Cerebellar cortex (tissue), 1 donor: ENCODE measurements at regions not wholly inside any gene's neighbourhood (a gene's known extent, or its start where the extent isn't known, plus 50 kb on each side); places are given as distances from the start of the nearest gene placed in this dataset.
A peak's percentile ranks its signal among the peaks of the same experiment; 100 is the strongest.
"Not testable (repeated sequence)": the region's sequence is repeated elsewhere in the genome, so short reads cannot be mapped to it uniquely, and the experiment has no call there.

Experiments used
- DNase-seq: peaks from one replicate; pipeline ENCODE4 v3.0.0-alpha.2; 2015; ENCODE audit warnings: low spot score

DNA sequence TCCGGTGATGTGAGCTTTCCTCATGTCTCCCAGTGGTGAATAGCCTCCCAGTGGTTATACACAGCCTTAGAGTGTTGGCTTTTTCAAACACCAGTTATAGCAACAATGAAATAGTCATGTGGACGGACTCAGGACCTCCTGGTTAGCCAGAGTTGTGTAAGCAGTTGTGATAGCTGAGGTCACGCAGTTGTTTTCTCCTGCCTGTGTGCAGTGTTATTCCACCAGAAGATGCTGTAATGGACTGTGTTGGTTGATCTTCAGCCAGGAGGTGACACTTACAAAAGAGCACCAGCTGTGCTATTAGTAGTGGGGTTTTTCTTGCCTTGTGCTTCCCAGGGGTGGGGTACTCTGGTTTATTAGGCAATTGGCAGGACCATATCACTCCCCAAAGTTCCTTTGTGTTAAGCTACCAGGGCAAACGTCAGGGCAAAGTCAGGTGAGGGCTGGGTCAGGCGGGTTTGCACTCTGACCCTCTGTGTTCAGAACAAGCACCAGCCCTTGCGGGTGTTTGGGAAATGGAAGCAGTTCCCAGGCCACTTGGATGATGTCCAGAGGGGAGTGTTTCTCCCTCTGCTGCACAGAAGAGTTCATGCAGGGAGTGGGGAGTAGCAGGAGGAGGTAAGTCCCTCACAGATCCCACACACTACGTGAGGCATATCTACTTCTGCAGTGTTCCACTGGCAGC, 252.6 kb downstream of the TMEM47 start:
- no peak for DNase-seq

DNA sequence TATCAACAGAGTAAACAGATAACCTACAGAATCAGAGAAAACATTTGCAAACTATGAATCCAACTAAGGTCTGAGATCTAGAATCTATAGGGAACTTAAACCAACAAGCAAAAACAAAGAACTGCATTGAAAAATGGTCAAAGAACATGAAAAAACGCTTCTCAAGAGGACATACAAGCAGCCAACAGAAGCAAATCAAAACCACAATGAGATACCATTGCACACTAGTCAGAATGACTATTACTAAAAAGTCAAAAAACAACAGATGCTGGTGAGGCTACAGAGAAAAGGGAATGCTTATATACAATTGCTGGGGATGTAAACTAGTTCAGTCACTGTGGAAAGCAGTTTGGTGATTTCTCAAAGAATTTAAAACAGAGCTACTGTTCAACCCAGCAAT, 255.7 kb downstream of the TMEM47 start:
- DNase-seq = no peak

DNA sequence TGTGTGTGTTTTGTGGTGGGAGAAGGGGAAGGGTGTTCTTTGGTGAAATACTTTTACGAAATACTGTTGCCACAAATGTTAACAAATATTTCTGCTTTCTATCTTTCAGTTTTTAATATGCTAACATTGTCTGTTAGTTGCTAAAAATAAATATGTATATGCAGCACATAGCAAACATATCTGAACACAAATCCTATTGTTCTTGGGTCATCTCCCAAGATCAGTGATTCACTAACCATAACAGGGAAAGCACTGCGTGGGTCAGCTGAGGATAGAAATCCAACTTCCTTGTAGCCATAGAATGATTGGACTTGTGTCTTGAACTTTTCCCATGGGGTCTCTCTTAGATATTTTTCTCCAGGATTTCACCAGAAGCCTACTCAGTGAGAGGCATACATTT, 250.3 kb upstream of the FAM47A start:
- no peak for DNase-seq

DNA sequence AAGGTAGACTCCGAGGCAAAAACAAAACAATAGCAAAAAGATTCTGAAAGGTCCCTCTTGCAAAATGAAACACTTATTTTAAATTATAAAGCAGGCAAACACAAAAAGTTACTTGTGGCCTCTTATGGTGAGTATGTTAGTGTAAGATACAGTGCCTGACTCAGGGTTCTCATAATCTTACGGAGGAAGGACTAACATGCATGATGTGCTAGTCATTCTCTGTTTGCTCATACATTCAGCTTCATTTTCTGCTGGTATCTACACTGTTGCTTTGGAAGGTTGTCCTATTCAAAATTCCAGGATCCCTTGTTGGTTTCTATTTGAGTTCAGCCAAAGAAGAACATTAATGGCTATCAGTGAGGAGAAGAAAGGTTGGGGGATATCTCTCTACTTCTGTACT, 249.1 kb upstream of the FAM47A start:
- DNase-seq = no peak

DNA sequence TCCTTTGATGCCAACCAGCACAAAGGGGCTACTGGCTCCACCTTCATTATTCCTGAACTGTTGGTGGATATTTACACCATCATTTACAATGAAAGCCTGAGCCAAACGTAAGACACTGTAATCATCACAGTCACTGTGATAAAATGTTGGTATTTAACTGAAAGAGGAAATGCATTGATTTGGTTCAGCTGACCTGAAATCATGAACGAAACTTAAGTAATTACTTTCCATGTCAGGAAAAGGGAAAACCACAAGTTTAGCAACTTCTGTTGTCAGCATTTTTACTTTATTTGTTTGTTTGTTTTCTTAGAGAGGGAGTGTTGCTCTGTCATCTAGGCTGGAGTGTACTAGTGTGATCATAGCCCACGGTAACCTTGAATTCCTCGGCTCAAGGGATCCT, 247.8 kb upstream of the FAM47A start:
- no peak for DNase-seq

DNA sequence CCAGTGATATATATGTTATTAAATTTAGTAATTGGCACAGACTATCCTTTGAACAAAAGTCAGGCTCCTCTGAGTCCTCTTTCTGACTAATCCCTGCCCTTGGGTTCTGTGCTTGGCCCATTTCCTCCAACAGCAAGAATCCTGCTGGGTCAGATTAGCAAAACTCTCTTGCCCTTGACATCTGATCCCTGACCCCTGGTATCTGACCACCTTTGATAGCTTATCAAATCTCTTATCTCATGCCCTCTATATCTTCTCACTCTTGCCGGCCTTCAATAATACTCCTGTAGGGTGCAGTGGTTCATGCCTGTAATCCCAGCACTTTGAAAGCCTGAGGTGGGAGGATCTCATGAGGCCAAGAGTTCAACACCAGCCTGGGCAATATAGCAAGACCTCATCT, 245.5 kb upstream of the FAM47A start:
- DNase-seq = no peak

DNA sequence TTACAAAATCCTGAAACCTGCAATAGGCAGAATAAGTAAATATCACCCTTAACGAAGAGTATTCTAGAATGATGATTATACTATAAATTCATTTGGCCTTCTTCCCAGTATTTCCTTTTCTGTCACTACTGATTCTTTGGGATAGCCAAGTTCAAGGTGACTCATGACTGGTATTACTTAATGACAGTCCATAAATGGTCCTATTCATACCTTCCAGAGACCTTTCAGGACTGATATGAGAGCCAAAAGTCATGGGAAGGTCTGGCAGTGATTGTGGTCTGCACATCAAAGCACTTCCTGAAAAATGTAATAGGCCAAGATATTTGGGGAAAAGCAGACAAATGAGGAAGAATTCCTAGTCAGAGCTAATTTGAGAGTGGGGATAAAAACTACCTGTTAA, 239.6 kb upstream of the FAM47A start:
- DNase-seq = no peak

DNA sequence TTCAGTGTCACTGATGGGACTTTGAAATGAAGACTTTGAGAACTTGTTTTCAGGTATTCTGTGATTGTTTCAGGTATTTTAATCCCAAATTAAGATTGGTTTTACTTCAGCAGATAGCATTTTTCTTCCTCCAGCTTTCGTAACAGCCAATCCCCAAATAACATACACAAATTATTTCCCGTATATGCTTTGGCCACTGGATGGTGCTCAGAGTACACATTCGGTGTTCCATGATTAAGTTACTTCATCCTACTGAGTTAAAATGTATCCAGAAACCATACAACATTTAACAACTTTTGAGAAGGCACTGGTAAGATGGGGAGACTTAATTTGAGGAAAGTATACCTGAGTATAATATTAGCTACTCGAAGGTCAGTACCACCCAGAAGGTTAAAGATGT, 233.4 kb upstream of the FAM47A start:
- DNase-seq = peak; percentile 0

DNA sequence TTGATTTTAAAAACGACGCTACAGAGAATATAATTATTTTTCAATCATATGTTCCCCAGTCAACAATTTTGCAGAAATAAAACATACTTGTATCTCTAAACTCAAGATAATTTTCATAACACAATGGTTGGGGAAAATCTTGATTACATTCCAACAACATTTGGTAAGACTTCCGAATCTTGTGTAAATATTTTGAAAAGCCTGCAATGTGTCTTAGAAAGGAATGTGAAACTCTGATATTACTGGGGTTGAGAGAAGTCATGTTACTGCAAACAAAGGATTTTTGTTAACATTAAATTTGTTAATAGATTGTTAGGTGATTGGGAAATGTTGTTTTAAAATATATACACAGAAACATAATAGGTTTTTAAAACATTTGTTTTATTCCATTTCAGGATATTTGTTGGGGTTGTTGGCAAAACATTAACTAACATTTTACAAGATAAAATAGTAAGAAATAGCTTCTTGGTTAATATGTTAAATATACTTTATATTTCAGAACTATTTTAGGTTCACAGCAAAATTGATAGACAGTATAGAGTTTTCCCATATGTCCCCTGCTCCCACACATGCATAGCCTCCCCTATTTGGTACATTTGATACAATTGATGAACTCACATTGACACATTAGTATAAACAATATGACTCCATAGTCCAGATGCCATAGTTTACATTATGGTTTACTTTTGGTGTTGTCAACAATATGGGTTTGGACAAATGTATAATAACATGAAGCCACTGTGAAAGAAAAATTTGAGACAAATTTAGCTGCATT, 218.6 kb upstream of the FAM47A start:
- DNase-seq = no peak

DNA sequence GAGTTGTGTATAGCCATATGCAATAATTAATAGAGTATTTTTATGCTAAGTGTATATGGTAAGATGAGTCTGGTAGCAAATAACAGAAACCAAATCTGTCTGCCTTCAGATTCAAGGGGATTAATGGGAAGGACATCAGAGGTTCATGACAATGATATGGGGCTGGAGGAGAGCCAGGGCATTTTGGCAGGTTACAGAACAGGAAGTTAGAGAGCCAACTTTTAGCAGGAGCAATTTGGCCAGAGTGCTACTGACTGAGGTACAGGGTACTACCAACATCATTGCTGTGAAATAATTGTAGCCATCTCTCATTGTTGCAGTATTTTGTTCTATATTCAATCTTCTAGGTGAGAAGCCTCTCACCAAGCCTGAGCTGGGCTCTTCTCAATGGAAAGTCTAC, 210.9 kb upstream of the FAM47A start:
- no peak for DNase-seq

DNA sequence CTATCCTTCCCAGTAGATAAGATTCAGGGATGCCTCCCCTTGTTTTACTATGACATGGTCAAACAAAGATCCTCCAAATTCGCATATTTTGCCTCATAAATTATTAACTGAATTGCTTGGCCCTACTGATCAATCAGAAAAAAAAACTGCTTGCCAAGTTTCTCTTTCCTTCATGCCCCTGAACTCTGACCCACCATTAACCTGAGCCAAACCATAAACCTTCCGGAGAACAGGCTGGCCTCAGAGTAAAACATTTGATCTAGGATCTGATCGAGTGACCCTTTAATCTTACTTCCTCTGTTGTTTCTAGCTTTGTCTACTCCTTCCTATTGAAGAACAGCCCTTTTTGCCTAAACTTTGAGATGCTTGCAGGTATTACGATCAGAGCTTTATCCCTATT, 209.7 kb upstream of the FAM47A start:
- no peak for DNase-seq

DNA sequence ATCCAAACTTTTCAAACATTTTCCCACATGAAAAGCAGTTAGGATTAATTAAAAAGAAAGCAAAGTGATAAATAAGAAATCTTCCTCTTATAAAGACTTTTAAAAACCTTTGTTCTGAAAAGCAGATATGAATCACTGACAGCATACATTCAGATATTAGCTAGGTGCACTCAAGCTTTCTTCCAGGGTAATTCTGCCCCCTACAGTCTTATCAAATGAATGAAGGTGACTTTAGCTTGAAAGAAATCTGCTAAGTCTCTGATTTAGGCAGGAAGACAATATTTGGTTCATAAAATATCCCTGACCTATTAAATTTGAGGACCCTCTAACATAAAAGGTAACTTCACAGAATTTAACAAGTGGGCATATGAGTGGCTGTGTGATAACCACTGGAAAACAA, 209.1 kb upstream of the FAM47A start:
- no peak for DNase-seq

DNA sequence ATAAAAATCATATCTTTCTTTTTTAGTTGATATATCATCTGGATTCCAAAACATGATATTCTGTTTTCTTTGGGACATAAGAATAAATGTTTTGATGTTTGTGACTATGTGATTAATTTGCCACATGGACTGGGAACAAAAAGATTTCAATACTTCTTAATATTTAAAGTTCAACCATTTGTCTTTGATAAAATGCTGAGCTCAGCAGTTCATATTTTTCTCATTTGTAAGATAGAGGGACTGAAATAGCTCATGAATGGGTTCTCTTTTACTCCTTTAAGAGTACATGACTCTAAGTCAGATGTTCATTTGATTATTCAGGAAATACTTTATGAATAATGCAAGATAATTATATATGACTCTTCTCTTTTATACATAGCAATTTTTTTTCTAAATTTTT, 205.9 kb upstream of the FAM47A start:
- DNase-seq = no peak

DNA sequence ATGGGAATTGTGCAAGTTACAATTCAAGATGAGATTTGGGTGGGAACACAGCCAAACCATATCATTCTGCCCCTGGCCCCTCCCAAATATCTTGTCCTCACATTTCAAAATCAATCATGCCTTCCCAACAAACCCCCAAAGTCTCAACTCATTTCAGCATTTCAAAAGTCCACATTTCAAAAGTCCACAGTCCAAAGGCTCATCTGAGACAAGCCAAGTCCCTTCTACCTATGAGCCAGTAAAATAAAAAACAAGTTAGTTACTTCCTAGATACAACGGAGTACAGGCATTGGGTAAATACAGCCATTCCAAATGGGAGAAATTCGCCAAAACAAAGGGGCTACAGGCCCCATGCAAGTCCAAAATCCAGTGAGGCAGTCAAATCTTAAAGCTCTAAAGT, 203.3 kb upstream of the FAM47A start:
- not testable (repeated sequence) for DNase-seq

DNA sequence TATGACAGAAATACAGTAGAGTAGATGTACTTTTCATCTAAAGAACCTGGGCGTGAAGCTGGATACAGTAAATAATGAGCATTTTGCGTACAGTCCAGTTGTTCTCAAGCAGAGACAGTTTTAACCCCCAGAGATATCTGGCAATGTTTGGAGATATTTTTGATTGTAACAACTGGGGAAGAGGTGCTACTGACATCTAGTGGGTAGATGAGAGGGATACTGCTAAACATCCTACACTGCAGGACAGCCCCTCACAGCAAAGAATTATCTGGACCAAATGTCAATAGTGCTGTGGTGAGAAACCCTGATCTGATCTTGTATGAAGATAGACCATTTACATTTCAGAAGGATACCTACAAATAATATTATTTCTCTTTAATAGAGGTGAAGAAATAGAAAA, 200.2 kb upstream of the FAM47A start:
- DNase-seq = no peak

DNA sequence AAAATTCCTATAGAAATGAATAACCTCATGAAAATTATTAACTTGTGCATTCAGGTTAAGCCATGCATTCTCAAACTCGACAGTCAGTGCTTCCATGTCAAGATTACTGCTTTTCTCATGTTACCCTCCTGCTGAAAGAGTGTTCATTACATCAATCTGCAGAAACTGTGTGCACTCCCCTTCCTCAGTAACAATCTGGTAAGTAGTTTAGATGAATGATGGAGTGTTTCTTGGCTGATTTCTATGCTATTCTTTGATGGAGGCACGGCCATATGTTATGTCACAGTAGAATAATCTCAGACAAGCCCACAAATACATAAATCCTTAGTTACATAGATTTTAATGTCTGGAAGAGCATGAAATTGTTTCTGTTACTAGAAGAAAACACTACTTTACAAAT, 193.3 kb upstream of the FAM47A start:
- no peak for DNase-seq

DNA sequence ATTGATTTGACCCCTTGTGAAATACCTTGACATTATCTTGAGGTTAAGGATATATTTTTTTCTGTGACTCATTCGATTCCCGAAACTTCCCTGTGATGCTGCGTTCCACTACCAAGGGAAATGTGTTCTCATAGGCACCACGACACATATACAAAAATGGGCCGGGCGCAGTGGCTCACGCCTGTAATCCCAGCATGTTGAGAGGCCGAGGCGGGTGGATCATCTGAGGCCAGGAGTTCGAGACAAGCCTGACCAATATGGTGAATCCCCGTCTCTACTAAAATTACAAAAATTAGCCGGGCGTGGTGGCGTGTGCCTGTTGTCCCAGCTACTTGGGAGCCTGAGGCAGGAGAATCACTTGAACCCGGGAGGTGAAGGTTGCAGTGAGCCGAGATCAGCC, 188.3 kb upstream of the FAM47A start:
- DNase-seq = not testable (repeated sequence)

DNA sequence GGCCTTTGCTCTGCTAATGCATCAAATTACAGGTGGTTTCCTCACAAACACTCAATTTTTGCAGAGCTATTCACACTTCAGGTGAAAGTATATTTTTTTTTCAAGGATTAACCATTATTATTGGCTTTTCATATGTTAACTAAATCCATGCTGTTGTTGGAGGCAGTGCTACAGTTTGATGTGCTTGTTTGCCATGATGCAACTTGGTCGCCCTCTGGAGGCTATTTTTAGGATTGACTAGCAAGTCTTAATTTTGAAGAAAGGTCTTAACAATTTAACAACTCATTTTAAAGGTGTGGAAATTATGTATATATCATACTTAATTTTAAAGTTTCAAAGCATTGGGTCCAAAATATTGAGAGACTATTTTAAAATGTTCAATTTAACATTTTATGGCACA, 168.8 kb upstream of the FAM47A start:
- peak; percentile 14 for DNase-seq

DNA sequence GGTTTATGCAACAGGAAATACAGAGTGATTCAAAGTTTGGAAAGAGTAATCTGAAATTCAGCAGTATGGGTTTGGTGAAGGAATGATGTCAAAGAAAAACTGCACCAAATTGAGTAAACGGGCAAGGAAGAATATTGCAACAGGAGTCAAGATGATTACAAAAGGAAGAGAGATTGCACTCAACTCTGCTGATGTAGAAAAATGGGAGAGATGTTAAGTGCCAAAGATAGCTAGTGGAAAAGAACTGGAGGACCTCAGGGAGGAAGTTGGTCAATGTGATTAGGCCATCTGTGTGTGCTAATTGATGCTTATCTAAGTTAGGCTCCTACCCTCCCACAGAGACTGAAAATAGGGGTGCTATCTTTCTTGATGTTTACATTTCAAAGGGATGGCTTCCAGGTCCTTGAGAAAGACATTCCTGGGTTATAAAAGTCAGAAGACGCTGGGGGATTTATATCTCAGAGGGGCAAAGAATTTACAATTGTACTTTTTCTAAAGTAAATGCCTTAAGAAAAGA, 167.4 kb upstream of the FAM47A start:
- DNase-seq = no peak

DNA sequence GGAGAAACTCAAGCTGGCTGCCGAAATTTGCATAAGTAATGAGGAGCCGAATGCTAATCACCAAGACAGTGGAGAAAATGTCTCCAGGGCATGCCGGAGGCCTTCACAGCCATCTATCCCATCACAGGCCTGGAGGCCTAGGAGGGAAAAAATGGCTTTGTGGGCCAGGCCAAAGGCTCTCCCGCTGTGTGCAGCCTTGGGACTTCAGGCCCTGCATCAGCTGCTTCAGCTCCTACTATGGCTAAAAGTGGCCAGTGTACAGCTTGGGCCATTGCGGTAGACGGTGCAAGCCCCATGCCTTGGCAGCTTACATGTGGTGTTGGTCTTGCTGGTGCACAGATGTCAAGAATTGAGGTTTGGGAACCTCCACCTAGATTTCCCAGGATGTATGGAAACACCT, 162.6 kb upstream of the FAM47A start:
- no peak for DNase-seq

DNA sequence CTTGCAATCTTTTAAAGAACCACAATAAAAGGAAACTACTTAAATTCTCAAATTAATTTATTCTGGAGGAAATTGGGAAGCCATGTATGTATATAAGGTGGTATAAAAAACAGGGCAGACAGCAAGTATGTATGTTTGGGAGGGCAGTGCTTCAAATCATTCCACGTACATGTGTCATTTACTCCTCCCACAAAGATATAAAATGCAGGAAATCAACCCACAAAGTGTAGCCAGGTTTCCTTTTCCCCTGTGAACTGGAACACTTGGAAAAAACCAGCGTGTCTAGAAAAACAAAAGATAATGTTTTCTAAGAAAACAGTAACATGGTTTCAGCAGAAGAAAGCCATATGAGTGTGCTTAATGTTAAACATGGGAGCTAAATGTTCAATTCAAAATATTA, 156.7 kb upstream of the FAM47A start:
- no peak for DNase-seq

DNA sequence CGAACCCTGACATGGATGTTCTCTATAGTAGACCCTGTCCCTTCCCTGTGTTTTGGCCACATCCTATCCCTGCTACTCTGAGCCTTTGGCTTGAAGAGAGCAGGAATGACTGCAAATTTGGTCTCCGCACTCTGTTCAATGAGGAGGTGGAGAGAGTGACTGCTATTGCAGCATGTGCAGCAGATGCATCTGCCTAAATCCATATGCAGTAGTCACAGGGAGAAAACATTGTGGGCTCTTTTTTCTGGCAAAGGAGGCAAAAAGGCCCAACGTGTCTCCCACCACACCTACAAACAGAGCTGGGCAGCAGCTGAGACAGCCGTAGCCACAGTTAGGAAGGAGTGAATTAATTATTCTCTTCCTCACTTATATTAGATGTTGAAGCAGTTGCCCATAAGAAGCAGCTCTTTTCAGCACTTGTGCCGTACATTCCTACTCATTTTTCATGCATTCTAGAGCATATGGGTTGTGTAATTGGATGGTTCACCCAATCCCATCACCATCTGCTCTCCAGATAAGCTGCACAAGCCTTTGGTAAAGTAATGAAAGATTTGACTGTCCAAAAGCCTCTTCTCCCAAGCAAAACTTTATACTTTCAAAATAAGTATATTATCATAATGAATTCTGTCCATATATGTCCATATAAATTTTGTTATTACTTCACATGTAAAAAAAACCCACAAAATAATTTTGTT, 147.9 kb upstream of the FAM47A start:
- no peak for DNase-seq

DNA sequence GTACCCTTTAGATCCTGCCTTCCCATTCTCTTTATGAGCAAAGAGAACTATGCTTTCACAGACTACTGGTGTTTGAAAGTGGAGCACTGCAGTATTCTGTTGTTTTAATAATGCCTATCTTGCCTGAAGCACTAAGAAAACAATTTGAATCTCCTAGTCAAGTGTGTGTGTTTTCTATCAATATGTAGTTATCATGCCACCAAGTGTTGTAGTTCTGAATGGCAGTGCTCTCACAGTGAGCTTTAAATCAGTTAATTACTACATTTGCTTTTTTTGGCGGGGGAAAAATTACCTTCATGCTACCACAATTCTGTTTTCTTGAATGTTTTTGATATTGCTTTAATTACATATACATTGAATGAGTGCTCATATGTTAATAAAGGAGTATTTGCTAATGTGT, 143.6 kb upstream of the FAM47A start:
- DNase-seq = no peak
